CD14-positive monocyte (primary cell): ENCODE measurements at regions not wholly inside any gene's neighbourhood (a gene's known extent, or its start where the extent isn't known, plus 50 kb on each side); places are given as distances from the start of the nearest gene placed in this dataset.

Experiments
- DNase-seq, 3 donors: peaks; one replicate each; pipeline ENCODE4 v3.0.0-alpha.2; 2011 to 2022
- H2AFZ ChIP-seq: 2 replicates; pipeline ENCODE4 v1.6.0; 2012; ENCODE audit warnings: mild to moderate bottlenecking, low read depth, low read length, inconsistent platforms; ENCODE audit not compliant: insufficient read depth, poor library complexity, severe bottlenecking
- H3K27ac ChIP-seq, 2 donors: 1 replicate in 1 of 2; 2 replicates in 1 of 2; pipeline ENCODE4 v1.5.1; 2012 to 2013; ENCODE audit warnings: low read length in 2 of 2, control low read depth in 1 of 2, inconsistent platforms in 1 of 2, low read depth in 1 of 2, mild to moderate bottlenecking in 1 of 2
- H3K27me3 ChIP-seq, 2 donors: one replicate each; pipeline versions ENCODE4 v1.6.0 to v1.6.1; 2011 to 2013; ENCODE audit warnings: low read length in 2 of 2; ENCODE audit not compliant: control insufficient read depth in 2 of 2, insufficient read depth in 2 of 2
- H3K36me3 ChIP-seq, 2 donors: replicated peaks in 1 of 2; 1 replicate in 1 of 2; 2 replicates in 1 of 2; pipeline versions ENCODE4 v1.5.1 to v1.6.1; 2012 to 2013; ENCODE audit warnings: low read length in 2 of 2, control low read depth in 1 of 2, inconsistent platforms in 1 of 2, mild to moderate bottlenecking in 1 of 2; ENCODE audit not compliant: insufficient read depth in 2 of 2, control insufficient read depth in 1 of 2
- H3K4me1 ChIP-seq, 2 donors: 1 replicate in 1 of 2; 2 replicates in 1 of 2; pipeline versions ENCODE4 v1.5.1 to v1.6.1; 2012 to 2013; ENCODE audit warnings: low read length in 2 of 2, control low read depth in 1 of 2, inconsistent platforms in 1 of 2, mild to moderate bottlenecking in 1 of 2, moderate library complexity in 1 of 2; ENCODE audit not compliant: insufficient read depth in 2 of 2, control insufficient read depth in 1 of 2
- H3K4me2 ChIP-seq: replicated peaks from 2 replicates; pipeline ENCODE3; 2012; ENCODE audit warnings: low read length, moderate library complexity, mild to moderate bottlenecking; ENCODE audit not compliant: poor library complexity, severe bottlenecking; ENCODE audit errors: extremely low read depth
- H3K4me3 ChIP-seq, 3 experiments: fragments of 200-600 bp in 1 of 3; sonication (generic) in 1 of 3; replicated peaks in 1 of 3; 1 replicate in 2 of 3; 2 replicates in 1 of 3; pipeline ENCODE4 v1.5.1; 2011 to 2013; ENCODE audit warnings: low read length in 3 of 3, mild to moderate bottlenecking in 3 of 3, control low read depth in 2 of 3, low read depth in 2 of 3, inconsistent platforms in 1 of 3, moderate library complexity in 1 of 3
- H3K79me2 ChIP-seq: 2 replicates; pipeline ENCODE4 v1.6.0; 2012; ENCODE audit warnings: mild to moderate bottlenecking, control low read depth, inconsistent platforms, low read length, moderate library complexity; ENCODE audit not compliant: insufficient read depth
- H3K9ac ChIP-seq: 2 replicates; pipeline ENCODE4 v1.6.0; 2017; ENCODE audit warnings: low read length, mild to moderate bottlenecking; ENCODE audit not compliant: insufficient read depth, poor library complexity, severe bottlenecking
- H3K9me3 ChIP-seq, 2 donors: replicated peaks in 1 of 2; 1 replicate in 1 of 2; 2 replicates in 1 of 2; pipeline versions ENCODE4 v1.5.1 to v1.6.1; 2012 to 2013; ENCODE audit warnings: low read length in 2 of 2, control low read depth in 1 of 2; ENCODE audit not compliant: control insufficient read depth in 1 of 2, insufficient read depth in 1 of 2
- H4K20me1 ChIP-seq: 2 replicates; pipeline ENCODE4 v1.6.0; 2012; ENCODE audit warnings: mild to moderate bottlenecking, low read length, control low read depth, moderate library complexity; ENCODE audit not compliant: insufficient read depth
- H3K27ac Mint-ChIP-seq, 7 donors: one replicate each; pipeline ENCODE4 v1.8.0; 2020; ENCODE audit warnings: mild to moderate bottlenecking in 7 of 7, mixed read lengths in 7 of 7, moderate library complexity in 6 of 7, inconsistent platforms in 2 of 7
- H3K27me3 Mint-ChIP-seq, 3 donors: one replicate each; pipeline ENCODE4 v1.8.0; 2021 to 2022; ENCODE audit warnings: low read depth in 3 of 3, mild to moderate bottlenecking in 3 of 3, mixed read lengths in 3 of 3, moderate library complexity in 3 of 3, inconsistent platforms in 1 of 3
- H3K36me3 Mint-ChIP-seq, 2 donors: one replicate each; pipeline ENCODE4 v1.8.0; 2020; ENCODE audit warnings: mixed read lengths in 2 of 2, inconsistent platforms in 1 of 2, mild to moderate bottlenecking in 1 of 2
- H3K4me1 Mint-ChIP-seq: one replicate; pipeline ENCODE4 v1.8.0; 2020; ENCODE audit warnings: mild to moderate bottlenecking, mixed read lengths
- H3K4me3 Mint-ChIP-seq, 2 donors: one replicate each; pipeline ENCODE4 v1.8.0; 2020; ENCODE audit warnings: mild to moderate bottlenecking in 2 of 2, mixed read lengths in 2 of 2, moderate library complexity in 1 of 2
- H3K9me3 Mint-ChIP-seq, 7 donors: one replicate each; pipeline ENCODE4 v1.8.0; 2020 to 2022; ENCODE audit warnings: mixed read lengths in 7 of 7, mild to moderate bottlenecking in 6 of 7, moderate library complexity in 6 of 7, inconsistent platforms in 2 of 7
- CTCF ChIP-seq: fragments of 200-600 bp; IDR thresholded peaks from one replicate; pipeline ENCODE4 v1.8.0; 2022; ENCODE audit warnings: antibody characterized with exemption, mild to moderate bottlenecking
- WGBS: methylation state at CpG from one replicate; pipeline ENCODE4 v1.1.5; 2013; ENCODE audit warnings: missing lambda C conversion rate; ENCODE audit not compliant: insufficient coverage; 5-methylcytosine and 5-hydroxymethylcytosine counted together
- intact Hi-C, 2 donors: fragments of 100-400 bp; cut with micrococcal nuclease; formaldehyde crosslinking; loops; one replicate each; pipeline versions ENCODE4 v1.15.0 to v1.15.1; 2023

DNA sequence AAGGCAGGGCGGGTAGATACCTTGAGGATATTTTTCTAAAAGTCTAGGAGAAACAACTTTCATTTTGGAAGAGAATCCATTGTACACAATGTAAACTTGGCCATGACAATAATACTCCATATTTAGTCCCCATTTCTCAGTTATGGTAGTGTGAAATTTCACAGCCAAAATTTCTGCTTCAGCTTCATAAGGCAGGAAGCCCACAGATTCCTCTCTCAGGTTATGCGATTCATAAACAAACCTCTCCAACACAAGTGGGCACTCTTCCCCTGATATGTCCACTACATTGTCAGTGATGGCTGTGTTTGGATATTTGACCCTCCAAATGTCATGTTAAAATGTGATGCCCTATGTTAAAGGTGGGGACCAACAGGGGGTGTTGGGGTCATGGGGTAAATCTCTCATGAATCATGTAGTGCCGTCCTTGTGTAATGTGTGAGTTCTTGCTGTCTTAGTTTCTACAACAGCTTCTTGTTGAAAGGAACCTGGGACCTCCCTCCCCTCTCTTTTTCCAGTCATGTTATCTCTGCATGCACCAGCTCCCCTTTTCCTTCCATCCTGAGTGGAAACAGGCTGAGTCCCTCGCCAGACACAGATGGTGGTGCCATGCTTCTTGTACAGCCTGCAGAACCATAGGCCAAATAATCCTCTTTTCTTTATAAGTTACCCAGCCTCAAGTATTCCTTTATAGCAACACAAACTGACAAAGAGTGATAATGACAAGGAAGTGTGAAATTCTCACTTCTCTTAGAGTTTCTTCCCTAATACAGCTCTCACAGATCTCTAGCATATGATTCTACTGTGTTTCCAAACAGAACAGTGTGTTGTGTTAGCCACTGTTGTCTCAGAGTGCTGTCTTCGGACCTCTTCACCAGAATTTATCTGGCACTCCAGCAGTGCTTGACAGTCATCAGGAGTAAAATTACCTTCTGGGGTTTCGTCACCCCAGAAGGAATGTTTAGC is 598.4 kb upstream of the GNPDA2 start:
- no peaks in the 10 kb centered on the region for H3K27me3 Mint-ChIP-seq
- H3K36me3 Mint-ChIP-seq: no peaks in the 10 kb centered on the region
- no peaks in the 10 kb centered on the region for H3K27me3 ChIP-seq
- no peak overlapping the region for H3K9ac ChIP-seq
- no peaks in the 10 kb centered on the region for H3K4me1 Mint-ChIP-seq
- peaks cover 0 to 12% (median 3%) of the 10 kb centered on the region in 7 donors for H3K9me3 Mint-ChIP-seq
- no peak overlapping the region for H3K27ac ChIP-seq
- H3K4me3 Mint-ChIP-seq: no peak overlapping the region
- no peaks in the 10 kb centered on the region for H3K4me1 ChIP-seq
- H2AFZ ChIP-seq: no peak overlapping the region
- WGBS: 100% methylated on average over 1 of the region's 6 CpGs
- no peak for DNase-seq
- H3K9me3 ChIP-seq: no peaks in the 10 kb centered on the region
- TF ChIP-seq CTCF: no peak
- H3K27ac Mint-ChIP-seq: no peak overlapping the region
- no peak overlapping the region for H3K4me2 ChIP-seq
- no peaks in the 10 kb centered on the region for H4K20me1 ChIP-seq
- no peaks in the 10 kb centered on the region for H3K79me2 ChIP-seq
- no peaks in the 10 kb centered on the region for H3K36me3 ChIP-seq
- no peak overlapping the region for H3K4me3 ChIP-seq
- intact Hi-C loops: no loop called here

DNA sequence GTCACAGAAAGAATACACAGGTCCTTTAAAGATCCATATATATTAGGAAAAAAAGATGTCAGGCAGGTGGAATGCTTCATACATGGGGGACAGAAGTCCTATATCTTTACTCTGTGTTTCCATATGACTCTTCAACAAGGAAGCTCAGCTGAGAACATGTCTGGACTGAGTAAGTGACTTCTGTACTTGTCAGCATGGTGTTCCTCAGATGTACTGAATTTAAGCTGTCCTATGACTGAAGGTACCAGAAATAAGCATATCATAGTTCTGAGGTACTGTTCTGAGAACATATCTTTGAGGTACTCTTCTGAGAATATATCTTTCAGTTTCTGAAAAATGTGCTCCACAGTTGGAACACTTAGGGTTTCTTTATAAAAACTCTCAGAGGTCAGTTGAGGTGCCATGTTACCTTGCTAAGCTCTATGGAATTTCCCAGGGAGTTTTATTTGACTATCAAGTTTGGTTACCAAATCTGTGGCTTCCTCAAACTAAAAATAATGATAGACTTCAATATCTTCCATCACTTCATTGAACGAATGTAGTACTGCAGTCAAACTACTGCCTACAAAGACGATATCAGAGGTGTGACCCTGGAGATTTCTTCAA is 597.2 kb upstream of the GNPDA2 start:
- no peaks in the 10 kb centered on the region for H3K79me2 ChIP-seq
- no peaks in the 10 kb centered on the region for H3K36me3 Mint-ChIP-seq
- no peaks in the 10 kb centered on the region for H3K4me1 ChIP-seq
- H3K4me1 Mint-ChIP-seq: no peaks in the 10 kb centered on the region
- no peak overlapping the region for H3K9ac ChIP-seq
- no peak overlapping the region for H3K4me2 ChIP-seq
- H4K20me1 ChIP-seq: no peaks in the 10 kb centered on the region
- no peaks in the 10 kb centered on the region for H3K36me3 ChIP-seq
- no peak for TF ChIP-seq CTCF
- peaks cover 0 to 12% (median 3%) of the 10 kb centered on the region in 7 donors for H3K9me3 Mint-ChIP-seq
- no peaks in the 10 kb centered on the region for H3K27me3 ChIP-seq
- no peak overlapping the region for H3K4me3 ChIP-seq
- no peak overlapping the region for H3K4me3 Mint-ChIP-seq
- H2AFZ ChIP-seq: no peak overlapping the region
- intact Hi-C loops: no loop called here
- no peak overlapping the region for H3K27ac Mint-ChIP-seq
- H3K9me3 ChIP-seq: no peaks in the 10 kb centered on the region
- H3K27ac ChIP-seq: no peak overlapping the region
- no peak for DNase-seq
- no peaks in the 10 kb centered on the region for H3K27me3 Mint-ChIP-seq
- WGBS: no CpG with 5 or more reads among the region's 2 CpGs
